RWPE1 (cell line): ENCODE measurements at regions not wholly inside any gene's neighbourhood (a gene's known extent, or its start where the extent isn't known, plus 50 kb on each side); places are given as distances from the start of the nearest gene placed in this dataset.

Experiments
- CTCF ChIA-PET: fragments of 350-600 bp; sonication (Branson Sonifier 250); formaldehyde crosslinking; extraction: SDS; loops from one replicate; lab custom pipeline; 2021; lab: Yijun Ruan, JAX
- POLR2A ChIA-PET: fragments of 400-600 bp; formaldehyde crosslinking; extraction: SDS; loops from one replicate; lab custom pipeline; 2020; ENCODE audit warnings: antibody characterized with exemption; ENCODE audit not compliant: low non-redundant PET; lab: Yijun Ruan, JAX
- DNase-seq: peaks from one replicate; pipeline ENCODE4 v3.0.0; 2012; ENCODE audit warnings: low spot score
- H3K27ac ChIP-seq: fragments of 450-650 bp; 2 replicates; pipeline ENCODE4 v1.5.1; 2017
- CTCF ChIP-seq: fragments of 450-650 bp; conservative IDR thresholded peaks from 2 replicates; pipeline ENCODE4 v1.5.1; 2017; ENCODE audit warnings: low read depth, mild to moderate bottlenecking

- H3K27ac ChIP-seq: no peak overlapping the region
- no peak for TF ChIP-seq CTCF
- no peak for DNase-seq
- ChIA-PET CTCF (interaction anchor here (0.7 kb wide), 1 partner anchor 75 kb away, joined by 4 read pairs; no protein-coding TSS in a partner anchor), POLR2A (no interaction called here)
Measured at GRCh38 chr15:91632176-91632575, 221.3 kb upstream of the SLCO3A1 start.

- CTCF ChIA-PET: interaction anchor here (0.7 kb wide), 1 partner anchor 74 kb away, joined by 4 read pairs; no protein-coding TSS in a partner anchor
- no peak overlapping the region for H3K27ac ChIP-seq
- no peak for DNase-seq
- no peak for TF ChIP-seq CTCF
- POLR2A ChIA-PET: no interaction called here
Measured at GRCh38 chr15:91632981-91633380, 220.5 kb upstream of the SLCO3A1 start.

- POLR2A ChIA-PET: no interaction called here
- H3K27ac ChIP-seq: no peak overlapping the region
- CTCF ChIA-PET: no interaction called here
- TF ChIP-seq CTCF: no peak
- no peak for DNase-seq
Measured at GRCh38 chr15:91634179-91634578, 219.3 kb upstream of the SLCO3A1 start.

- ChIA-PET POLR2A (no interaction called here), CTCF (no interaction called here)
- no peak for TF ChIP-seq CTCF
- H3K27ac ChIP-seq: no peak overlapping the region
- DNase-seq: no peak
Measured at GRCh38 chr15:91635080-91635479, 218.4 kb upstream of the SLCO3A1 start.

GRCh38 chr15:91635641-91636040 is 217.9 kb upstream of the SLCO3A1 start:
- no peak for DNase-seq
- H3K27ac ChIP-seq: no peak overlapping the region
- TF ChIP-seq CTCF: no peak
- CTCF ChIA-PET: interaction anchor here (0.6 kb wide), 1 partner anchor 31 kb away, joined by 3 read pairs; no protein-coding TSS in a partner anchor
- POLR2A ChIA-PET: no interaction called here

GRCh38 chr15:91649016-91649415 is 204.5 kb upstream of the SLCO3A1 start:
- no peak for DNase-seq
- TF ChIP-seq CTCF: no peak
- CTCF ChIA-PET: no interaction called here
- POLR2A ChIA-PET: no interaction called here
- H3K27ac ChIP-seq: no peak overlapping the region

GRCh38 chr15:91649831-91650321 is 203.6 kb upstream of the SLCO3A1 start:
- no peak overlapping the region for H3K27ac ChIP-seq
- no peak for DNase-seq
- CTCF ChIA-PET: no interaction called here
- no peak for TF ChIP-seq CTCF
- POLR2A ChIA-PET: no interaction called here
